Activated CD4-positive, alpha-beta T cell treated with anti-CD3 and anti-CD28 coated beads for 36 hours (primary cell): ENCODE measurements at regions not wholly inside any gene's neighbourhood (a gene's known extent, or its start where the extent isn't known, plus 50 kb on each side); places are given as distances from the start of the nearest gene placed in this dataset.
"Not testable (repeated sequence)": the region's sequence is repeated elsewhere in the genome, so short reads cannot be mapped to it uniquely, and the experiment has no call there.

Experiments used
- ATAC-seq: fragments of 200-7000 bp; cut with Tn5 transposase; one replicate; pipeline ENCODE4 v1.10.0; 2021; ENCODE audit warnings: mild to moderate bottlenecking, moderate library complexity
- CTCF ChIA-PET: fragments of 350-600 bp; sonication (Branson Sonifier 250); formaldehyde crosslinking; loops from one replicate; lab custom pipeline; 2021; ENCODE audit warnings: antibody characterized with exemption; lab: Charles Lee
- POLR2A ChIA-PET: fragments of 350-600 bp; sonication (Branson Sonifier 250); formaldehyde crosslinking; loops from one replicate; lab custom pipeline; 2021; ENCODE audit warnings: antibody characterized with exemption, inconsistent platforms; lab: Charles Lee
- DNase-seq: peaks from one replicate; pipeline ENCODE4 v3.0.0-alpha.2; 2020
- H3K27ac Mint-ChIP-seq: one replicate; pipeline ENCODE4 v1.8.0; 2021; ENCODE audit warnings: mixed read lengths
- H3K27me3 Mint-ChIP-seq: one replicate; pipeline ENCODE4 v1.8.0; 2021; ENCODE audit warnings: mixed read lengths
- H3K36me3 Mint-ChIP-seq: one replicate; pipeline ENCODE4 v1.8.0; 2021; ENCODE audit warnings: low read depth, mixed read lengths
- H3K4me1 Mint-ChIP-seq: one replicate; pipeline ENCODE4 v1.8.0; 2021; ENCODE audit warnings: mixed read lengths
- H3K4me3 Mint-ChIP-seq: one replicate; pipeline ENCODE4 v1.8.0; 2021; ENCODE audit warnings: mild to moderate bottlenecking, moderate library complexity, mixed read lengths
- H3K9me3 Mint-ChIP-seq: one replicate; pipeline ENCODE4 v1.8.0; 2021; ENCODE audit warnings: low read depth, mixed read lengths
- intact Hi-C, 2 experiments: fragments of 100-400 bp; cut with DNase I in 1 of 2; cut with micrococcal nuclease in 1 of 2; formaldehyde crosslinking; loops; one replicate each; pipeline versions ENCODE4 v1.14.2 to v1.15.1; 2022 to 2024; cut with DNase I, micrococcal nuclease

DNA sequence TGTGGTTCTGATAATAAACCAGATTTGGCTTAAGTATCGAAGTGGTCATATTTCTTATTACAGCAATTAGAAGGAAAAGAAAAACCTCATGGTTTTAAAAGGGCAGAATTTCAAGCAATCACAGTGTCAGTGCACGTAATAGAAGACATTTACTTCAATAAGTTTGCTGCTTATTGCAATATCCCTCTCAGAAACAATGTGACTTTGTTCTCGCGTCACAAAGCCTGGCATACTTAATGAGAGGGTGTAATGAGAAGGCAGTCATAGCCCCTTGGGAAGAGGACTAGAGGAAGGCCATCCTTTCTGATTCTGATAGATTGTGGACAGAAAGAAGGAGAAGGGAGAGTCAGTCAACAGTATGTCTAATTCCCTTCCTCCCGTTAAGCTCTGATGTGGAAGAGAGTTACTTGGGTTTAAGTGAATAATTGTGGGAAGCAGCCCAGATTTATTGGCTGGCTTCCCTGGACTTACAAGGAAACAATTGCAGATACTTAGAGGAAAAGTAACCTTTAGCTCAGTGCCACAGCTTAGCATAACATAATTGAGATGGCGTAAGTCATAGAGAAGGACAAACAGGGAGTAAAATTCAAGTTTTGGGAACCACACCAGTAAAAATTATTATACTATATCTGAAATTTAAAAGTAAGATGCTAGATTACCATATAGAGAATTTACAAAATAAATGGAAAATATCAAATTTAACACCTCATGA is 738.2 kb downstream of the PRIM2 start:
- ATAC-seq, H3K9me3 Mint-ChIP-seq, intact Hi-C loops, H3K27ac Mint-ChIP-seq, H3K36me3 Mint-ChIP-seq, CTCF ChIA-PET, H3K4me3 Mint-ChIP-seq, POLR2A ChIA-PET, H3K27me3 Mint-ChIP-seq, DNase-seq, H3K4me1 Mint-ChIP-seq: not testable (repeated sequence)

DNA sequence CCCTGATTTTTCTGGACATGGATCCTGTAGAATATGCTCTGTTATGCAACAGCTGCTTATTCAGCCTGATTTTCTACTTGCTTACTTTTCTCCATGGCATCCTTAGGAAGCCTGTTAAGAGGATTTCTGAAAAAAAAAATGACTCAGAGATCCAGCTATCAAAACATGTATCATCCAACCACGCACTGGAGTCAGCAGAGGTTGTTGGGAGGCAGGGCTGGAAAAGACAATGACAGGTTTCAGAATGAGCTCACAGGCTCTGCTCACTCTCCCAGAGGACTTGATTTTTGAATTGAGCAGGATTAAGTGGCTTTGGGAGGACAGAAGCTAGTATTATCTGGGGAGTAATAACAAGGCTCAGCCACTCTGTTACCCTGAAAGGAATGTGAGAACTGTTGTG is 742.3 kb downstream of the PRIM2 start:
- H3K36me3 Mint-ChIP-seq, intact Hi-C loops, H3K4me1 Mint-ChIP-seq, H3K27ac Mint-ChIP-seq, H3K9me3 Mint-ChIP-seq, DNase-seq, H3K4me3 Mint-ChIP-seq, H3K27me3 Mint-ChIP-seq, CTCF ChIA-PET, ATAC-seq, POLR2A ChIA-PET: not testable (repeated sequence)

DNA sequence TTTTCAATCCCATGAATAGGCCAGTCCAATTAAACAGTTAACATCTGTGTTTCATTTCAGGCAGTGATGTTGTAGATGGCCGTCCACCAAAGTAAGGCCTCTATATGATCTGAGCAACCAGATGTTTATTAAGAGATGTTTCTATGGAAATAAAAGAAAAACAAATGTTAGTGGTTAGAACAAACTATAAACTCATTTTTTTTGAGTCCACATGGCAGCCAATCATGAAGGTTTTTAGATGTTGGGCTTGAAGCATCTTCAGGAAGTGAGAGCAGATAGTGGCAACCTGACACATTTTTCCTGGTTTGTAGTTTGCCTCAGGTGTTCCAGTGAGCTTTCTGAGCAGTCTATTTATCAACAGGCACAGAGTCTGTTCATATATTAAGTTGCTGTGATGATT is 746.1 kb downstream of the PRIM2 start:
- H3K36me3 Mint-ChIP-seq, intact Hi-C loops, DNase-seq, H3K27me3 Mint-ChIP-seq, POLR2A ChIA-PET, H3K9me3 Mint-ChIP-seq, ATAC-seq, CTCF ChIA-PET, H3K4me3 Mint-ChIP-seq, H3K4me1 Mint-ChIP-seq, H3K27ac Mint-ChIP-seq: not testable (repeated sequence)

DNA sequence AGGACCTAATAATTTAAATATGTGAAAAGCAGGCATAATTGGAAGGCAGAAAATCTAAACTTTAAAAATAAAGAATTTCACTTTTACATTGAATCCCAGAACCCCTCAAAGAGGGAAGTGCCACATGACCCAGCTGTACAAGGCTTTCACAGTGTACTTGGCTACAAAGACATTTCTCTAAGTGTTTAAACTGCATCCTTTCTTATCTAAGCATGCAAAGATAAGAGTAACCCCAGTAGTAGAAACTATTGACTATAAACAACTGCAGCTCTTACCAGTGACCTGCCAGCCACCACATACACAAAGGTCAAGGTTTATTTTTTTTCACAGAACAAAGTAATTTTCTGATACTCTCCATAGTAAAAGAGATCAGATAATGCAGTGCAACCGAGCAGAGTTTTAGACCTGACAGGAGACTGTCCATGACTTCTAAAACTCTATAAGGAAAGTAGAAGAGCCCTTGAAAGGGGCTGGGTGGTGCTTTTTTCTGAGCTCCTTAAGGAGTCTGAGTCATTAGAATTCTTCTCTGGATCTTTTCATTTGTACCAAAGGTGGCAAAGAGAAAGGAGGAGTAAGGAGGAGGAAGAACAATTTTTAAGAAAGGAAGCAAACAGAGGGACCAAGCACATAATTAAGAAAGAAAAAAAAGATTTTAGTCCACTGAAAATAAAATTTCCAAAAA is 750.6 kb downstream of the PRIM2 start:
- ATAC-seq = not testable (repeated sequence)
- POLR2A ChIA-PET = interaction anchor here (0.6 kb wide), 1 partner anchor 739 kb away, joined by 3 read pairs; no protein-coding TSS in a partner anchor

DNA sequence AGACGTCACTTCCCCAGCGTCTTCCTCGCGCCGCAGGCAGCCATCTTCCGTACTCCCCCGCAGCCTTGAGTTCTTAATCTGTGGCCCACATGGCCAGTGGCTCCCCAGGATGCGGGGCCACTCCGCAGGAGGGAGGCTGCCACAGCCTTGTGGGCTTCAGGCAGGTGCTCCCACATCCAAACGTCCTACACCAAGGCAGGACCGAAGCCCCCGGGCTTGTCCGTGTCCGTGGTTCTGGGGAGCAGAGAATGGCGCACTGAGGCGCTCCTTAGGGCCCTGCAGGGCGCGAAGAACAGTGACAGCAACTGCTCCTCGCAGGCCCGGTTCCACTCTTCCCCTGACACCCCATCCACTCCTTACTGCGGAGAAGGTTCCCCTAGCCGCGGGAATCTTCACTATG is 755.8 kb downstream of the PRIM2 start:
- no peak overlapping the region for H3K27ac Mint-ChIP-seq
- H3K4me3 Mint-ChIP-seq = no peak overlapping the region
- CTCF ChIA-PET = no interaction called here
- POLR2A ChIA-PET = no interaction called here
- H3K4me1 Mint-ChIP-seq = no peaks in the 10 kb centered on the region
- no peaks in the 10 kb centered on the region for H3K9me3 Mint-ChIP-seq
- H3K36me3 Mint-ChIP-seq = no peaks in the 10 kb centered on the region
- no peaks in the 10 kb centered on the region for H3K27me3 Mint-ChIP-seq
- no peak for ATAC-seq
- no peak for DNase-seq
- intact Hi-C loops = no loop called here

More for the DNA sequence above, 750.6 kb downstream of the PRIM2 start:
- H3K27ac Mint-ChIP-seq, intact Hi-C loops, H3K4me1 Mint-ChIP-seq, DNase-seq, CTCF ChIA-PET, H3K4me3 Mint-ChIP-seq, H3K9me3 Mint-ChIP-seq, H3K36me3 Mint-ChIP-seq, H3K27me3 Mint-ChIP-seq: not testable (repeated sequence)

DNA sequence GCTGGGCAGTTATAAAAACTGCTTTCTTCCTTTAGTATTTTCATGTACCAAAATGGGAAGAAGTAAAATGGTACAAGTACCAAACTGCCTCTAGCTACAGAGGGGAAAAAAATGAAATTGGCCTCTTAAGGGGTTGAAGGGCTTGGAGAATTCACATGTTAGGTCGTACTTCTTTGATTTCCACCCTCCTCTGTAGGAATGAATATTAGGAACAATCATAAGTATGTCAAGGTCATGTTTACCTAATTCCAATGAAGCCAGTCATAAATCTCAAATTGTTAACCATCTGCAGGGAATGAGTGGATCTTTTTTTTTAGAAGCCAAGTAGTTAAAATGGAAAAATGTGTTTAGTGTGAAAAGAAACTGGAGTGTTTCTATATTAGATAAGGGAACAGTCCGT is 772.6 kb downstream of the PRIM2 start:
- H3K4me1 Mint-ChIP-seq, CTCF ChIA-PET, H3K27me3 Mint-ChIP-seq, H3K9me3 Mint-ChIP-seq, H3K4me3 Mint-ChIP-seq, POLR2A ChIA-PET, DNase-seq, H3K36me3 Mint-ChIP-seq, ATAC-seq, intact Hi-C loops, H3K27ac Mint-ChIP-seq: not testable (repeated sequence)

DNA sequence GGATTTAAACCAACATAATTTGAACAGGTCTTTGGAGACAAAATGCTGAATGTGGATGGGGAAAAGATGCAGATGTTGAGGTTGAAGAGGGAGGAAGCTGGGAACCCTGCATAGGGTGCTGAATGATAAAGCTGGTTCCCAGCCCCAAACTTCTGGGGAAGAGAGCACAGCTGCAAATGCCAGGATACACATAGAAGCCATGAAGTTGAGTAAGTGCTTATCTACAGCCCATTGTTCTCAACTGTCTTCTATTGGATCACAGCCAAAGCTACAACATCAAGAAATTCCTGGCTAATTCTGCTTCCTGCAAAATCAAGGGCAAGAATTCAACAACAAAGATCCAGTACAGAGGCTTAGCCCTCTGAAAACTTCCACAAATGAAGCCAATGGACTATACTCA is 779.8 kb downstream of the PRIM2 start:
- H3K4me1 Mint-ChIP-seq, CTCF ChIA-PET, H3K4me3 Mint-ChIP-seq, H3K27ac Mint-ChIP-seq, intact Hi-C loops, POLR2A ChIA-PET, H3K27me3 Mint-ChIP-seq, H3K9me3 Mint-ChIP-seq, DNase-seq, H3K36me3 Mint-ChIP-seq, ATAC-seq: not testable (repeated sequence)

DNA sequence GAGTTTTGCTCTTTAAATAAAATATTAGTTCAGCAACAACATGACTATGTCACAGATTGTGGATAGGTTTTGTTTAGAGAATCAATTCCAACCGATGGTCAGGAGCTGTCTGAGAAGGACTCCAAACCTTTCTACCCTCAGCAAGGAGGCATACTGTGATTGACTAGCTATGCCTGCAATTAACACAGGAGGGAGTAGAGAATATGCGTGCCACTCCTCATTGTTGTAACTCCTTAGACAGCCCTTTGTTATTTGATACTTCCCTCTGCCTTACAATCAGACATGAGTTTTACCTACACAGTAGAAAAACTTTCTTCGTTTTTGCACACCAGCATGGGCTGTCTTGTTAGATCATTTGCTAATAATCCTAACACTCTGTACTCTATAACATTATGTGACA is 796.5 kb downstream of the PRIM2 start:
- Mint-ChIP-seq H3K4me3 (no peak overlapping the region), H3K4me1 (no peaks in the 10 kb centered on the region), H3K27me3 (no peaks in the 10 kb centered on the region), H3K9me3 (no peaks in the 10 kb centered on the region), H3K27ac (no peak overlapping the region), H3K36me3 (no peaks in the 10 kb centered on the region)
- intact Hi-C loops = no loop called here
- ATAC-seq = no peak
- no peak for DNase-seq
- CTCF ChIA-PET = no interaction called here
- POLR2A ChIA-PET = no interaction called here

DNA sequence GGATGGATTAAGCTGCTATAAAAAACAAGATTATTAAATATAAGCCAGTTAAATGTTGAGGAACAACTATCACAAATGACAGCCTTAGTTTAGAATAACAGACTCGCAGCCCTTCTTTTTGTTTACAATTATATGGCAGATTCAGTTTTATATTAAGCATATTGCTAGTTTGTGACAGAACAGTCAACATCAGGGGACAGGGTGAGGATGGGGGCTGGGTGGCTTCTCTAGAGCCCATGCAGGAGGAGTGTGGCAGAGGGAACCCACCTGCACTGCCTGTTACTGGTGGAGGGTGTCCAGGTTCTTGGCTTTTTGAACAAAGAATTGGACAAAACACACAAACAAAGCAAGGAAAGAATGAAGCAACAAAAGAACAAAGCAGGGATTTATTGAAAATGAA is 799.7 kb downstream of the PRIM2 start:
- H3K27ac Mint-ChIP-seq, POLR2A ChIA-PET: not testable (repeated sequence)

DNA sequence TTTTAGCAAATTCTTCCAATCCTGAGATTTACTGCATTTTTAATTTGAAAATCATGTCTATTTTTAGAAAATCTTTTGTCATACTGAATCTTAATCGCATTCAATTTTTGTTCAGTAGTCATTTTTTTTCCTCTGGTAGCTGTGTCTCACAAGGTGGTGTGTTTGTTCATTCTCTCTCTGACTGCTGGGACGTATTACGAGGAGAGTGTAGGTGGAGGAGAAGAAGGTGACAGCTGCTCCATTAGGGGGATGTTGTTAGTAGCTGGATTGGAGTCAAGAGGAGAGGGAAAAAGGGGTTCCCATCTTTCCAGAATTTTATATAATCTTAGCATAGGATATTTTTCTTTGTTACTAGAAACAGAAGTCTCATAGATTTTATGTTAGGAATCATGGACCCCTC is 804.2 kb downstream of the PRIM2 start:
- H3K36me3 Mint-ChIP-seq, POLR2A ChIA-PET, H3K9me3 Mint-ChIP-seq, H3K27ac Mint-ChIP-seq, ATAC-seq, intact Hi-C loops, DNase-seq, CTCF ChIA-PET, H3K4me3 Mint-ChIP-seq, H3K4me1 Mint-ChIP-seq, H3K27me3 Mint-ChIP-seq: not testable (repeated sequence)

More for the DNA sequence above, 799.7 kb downstream of the PRIM2 start:
- H3K36me3 Mint-ChIP-seq, CTCF ChIA-PET, H3K4me1 Mint-ChIP-seq, intact Hi-C loops, DNase-seq, H3K4me3 Mint-ChIP-seq, H3K9me3 Mint-ChIP-seq, H3K27me3 Mint-ChIP-seq, ATAC-seq: not testable (repeated sequence)

DNA sequence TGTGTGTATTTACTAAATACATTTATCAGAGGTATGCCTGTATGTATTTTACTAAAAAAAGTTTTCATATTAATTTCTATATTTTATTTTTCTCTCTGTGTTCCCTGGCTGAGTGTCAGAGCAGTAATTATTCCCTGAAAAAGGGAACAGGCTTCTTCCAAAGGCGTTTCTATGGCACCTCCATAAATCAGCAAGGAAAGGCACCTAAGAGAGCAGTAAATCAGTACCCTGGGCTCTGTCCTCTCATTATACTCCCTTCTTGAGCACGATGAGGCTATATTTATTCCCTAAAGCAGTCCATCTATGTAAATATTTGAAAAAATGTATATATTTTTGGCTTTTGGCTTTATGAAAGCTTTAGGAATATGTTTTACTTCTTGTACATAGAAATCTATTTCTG is 806.3 kb downstream of the PRIM2 start:
- CTCF ChIA-PET = not testable (repeated sequence)

DNA sequence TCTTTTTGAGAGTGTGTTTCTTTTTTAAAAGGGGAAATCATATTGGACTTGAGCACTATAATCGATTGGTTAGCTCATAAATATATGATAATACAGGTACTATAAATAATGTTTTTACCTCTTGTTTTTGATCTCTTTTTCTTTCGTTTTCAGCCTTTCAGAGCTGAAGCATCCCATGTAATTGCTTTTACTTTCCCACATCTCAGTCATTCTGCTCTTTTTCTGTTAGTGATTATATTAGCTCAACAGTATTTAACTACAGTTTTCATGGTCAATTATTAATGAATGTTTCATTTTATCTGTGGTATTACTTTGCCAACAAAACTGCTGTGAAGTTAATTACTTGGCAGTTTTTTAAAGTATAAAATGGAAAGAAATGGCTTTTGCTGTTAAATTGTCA is 811.1 kb downstream of the PRIM2 start:
- H3K9me3 Mint-ChIP-seq = peaks cover 14% of the 10 kb centered on the region
- intact Hi-C loops, H3K27me3 Mint-ChIP-seq, ATAC-seq, POLR2A ChIA-PET, H3K4me3 Mint-ChIP-seq, H3K27ac Mint-ChIP-seq, DNase-seq, H3K4me1 Mint-ChIP-seq, CTCF ChIA-PET, H3K36me3 Mint-ChIP-seq: not testable (repeated sequence)

More for the DNA sequence above, 806.3 kb downstream of the PRIM2 start:
- H3K27ac Mint-ChIP-seq, H3K4me1 Mint-ChIP-seq, POLR2A ChIA-PET, H3K9me3 Mint-ChIP-seq, H3K4me3 Mint-ChIP-seq, H3K36me3 Mint-ChIP-seq, intact Hi-C loops, ATAC-seq, H3K27me3 Mint-ChIP-seq, DNase-seq: not testable (repeated sequence)
